Fibroblast of mammary gland (primary cell): ENCODE measurements at regions not wholly inside any gene's neighbourhood (a gene's known extent, or its start where the extent isn't known, plus 50 kb on each side); places are given as distances from the start of the nearest gene placed in this dataset.
"Not testable (repeated sequence)": the region's sequence is repeated elsewhere in the genome, so short reads cannot be mapped to it uniquely, and the experiment has no call there.

ENCODE experiments used
- DNase-seq: peaks from one replicate; pipeline ENCODE4 v3.0.0-alpha.2; 2010; ENCODE audit warnings: low read depth
- H3K4me3 ChIP-seq: 2 replicates; pipeline ENCODE4 v1.5.1; 2011; ENCODE audit warnings: low read depth, mild to moderate bottlenecking, low read length, moderate library complexity; ENCODE audit not compliant: control insufficient read depth
- CTCF ChIP-seq: conservative IDR thresholded peaks from 2 replicates; pipeline ENCODE4 v1.5.1; 2011; ENCODE audit warnings: low read depth, low read length, inconsistent platforms; ENCODE audit not compliant: control insufficient read depth, insufficient read depth

DNA sequence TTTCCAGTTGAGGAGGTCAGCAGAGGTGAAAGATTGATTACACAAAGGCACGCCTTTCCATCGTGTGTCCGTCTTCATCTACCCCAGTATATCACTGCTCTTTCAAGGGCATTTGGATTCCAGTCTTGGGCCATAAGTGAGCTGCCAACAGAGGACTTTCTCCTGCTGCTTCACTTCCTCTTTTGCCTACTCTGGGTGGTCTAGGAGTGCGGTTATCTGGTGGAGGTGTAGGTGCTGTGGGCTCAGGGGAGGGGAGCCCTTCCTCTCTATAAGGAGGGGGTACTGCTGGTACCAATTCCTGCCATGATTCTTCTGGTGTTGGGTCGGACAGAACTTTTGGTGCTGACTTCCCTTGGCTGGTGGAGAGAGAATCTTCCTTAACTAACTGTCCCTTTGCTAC is 83.1 kb upstream of the VEPH1 start:
- DNase-seq = no peak
- no peak for TF ChIP-seq CTCF
- H3K4me3 ChIP-seq = no peak overlapping the region

DNA sequence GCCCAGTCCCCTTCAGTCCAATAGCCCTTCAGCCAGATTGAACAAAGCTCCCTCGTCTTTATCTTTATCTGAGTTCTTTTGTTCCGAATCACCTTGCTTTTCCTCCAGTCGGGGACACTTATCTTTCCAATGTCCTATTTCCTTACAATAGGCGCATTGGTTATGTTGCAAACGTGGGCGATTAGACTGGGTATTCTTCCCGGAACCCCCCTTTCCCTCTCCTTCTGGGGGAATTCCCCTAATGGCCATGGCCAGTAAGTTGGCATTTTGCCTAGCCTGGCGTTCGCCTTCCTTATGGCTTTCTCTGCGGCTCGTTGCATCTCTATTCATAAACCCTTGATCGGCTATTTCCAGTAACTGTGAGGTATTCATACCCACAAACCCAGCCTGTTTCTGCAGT is 82.2 kb upstream of the VEPH1 start:
- H3K4me3 ChIP-seq = no peak overlapping the region
- no peak for DNase-seq
- no peak for TF ChIP-seq CTCF

DNA sequence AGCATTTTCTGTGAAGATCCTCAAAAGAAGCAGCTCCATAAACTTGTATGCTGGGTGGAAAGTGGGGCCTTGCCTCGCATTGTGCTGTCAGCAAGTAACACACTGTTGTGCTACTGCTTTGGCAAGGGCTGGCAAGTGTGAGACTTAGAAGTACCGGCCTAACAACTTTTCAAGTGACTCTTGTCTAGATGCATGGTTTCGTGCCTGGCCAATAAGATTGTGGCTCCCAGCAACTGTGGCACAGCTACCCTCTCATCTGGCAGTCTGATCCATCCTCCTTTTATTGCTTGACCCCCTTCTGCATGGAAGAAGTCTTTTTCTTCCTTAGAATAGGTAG is 79.4 kb upstream of the VEPH1 start:
- no peak for DNase-seq
- H3K4me3 ChIP-seq = no peak overlapping the region
- no peak for TF ChIP-seq CTCF

- peak; percentile 13 for TF ChIP-seq CTCF
- DNase-seq, H3K4me3 ChIP-seq: not testable (repeated sequence)
Measured at GRCh38 chr3:157581956-157582636, 78.9 kb upstream of the VEPH1 start.

- DNase-seq = peak; percentile 27
- no peak overlapping the region for H3K4me3 ChIP-seq
- no peak for TF ChIP-seq CTCF
Measured at GRCh38 chr3:157581371-157581770, 78.2 kb upstream of the VEPH1 start.

GRCh38 chr3:157578181-157578580 is 75.0 kb upstream of the VEPH1 start:
- no peak for TF ChIP-seq CTCF
- H3K4me3 ChIP-seq = no peak overlapping the region
- DNase-seq = no peak

- no peak overlapping the region for H3K4me3 ChIP-seq
- TF ChIP-seq CTCF = no peak
- no peak for DNase-seq
Measured at GRCh38 chr3:157574531-157574930, 71.3 kb upstream of the VEPH1 start.
